Activated CD4-positive, alpha-beta T cell treated with anti-CD3 and anti-CD28 coated beads, Interleukin-2, amount 50 U/mL, for 1 hour (primary cell): ENCODE measurements at regions not wholly inside any gene's neighbourhood (a gene's known extent, or its start where the extent isn't known, plus 50 kb on each side); places are given as distances from the start of the nearest gene placed in this dataset.
"Not testable (repeated sequence)": the region's sequence is repeated elsewhere in the genome, so short reads cannot be mapped to it uniquely, and the experiment has no call there.

Experiments
- DNase-seq: peaks from one replicate; pipeline ENCODE4 v3.0.0-alpha.2; 2020

- DNase-seq, result no peak
These were observed 1735.9 kb upstream of the SEL1L start for GRCh38 chr14:83269583-83269982.

- no peak for DNase-seq
These were observed 1738.0 kb upstream of the SEL1L start for GRCh38 chr14:83271663-83272062.

- no peak for DNase-seq
These were observed 1747.1 kb upstream of the SEL1L start for GRCh38 chr14:83280719-83281118.

GRCh38 chr14:83282706-83283105 lies 1749.1 kb upstream of the SEL1L start:
- no peak for DNase-seq

- DNase-seq, result no peak
These were observed 1753.6 kb upstream of the SEL1L start for GRCh38 chr14:83287300-83287699.

- no peak for DNase-seq
These were observed 1755.7 kb upstream of the SEL1L start for GRCh38 chr14:83289390-83289789.

- no peak for DNase-seq
These were observed 1756.2 kb upstream of the SEL1L start for GRCh38 chr14:83289896-83290295.

- DNase-seq, result no peak
These were observed 1756.8 kb upstream of the SEL1L start for GRCh38 chr14:83290447-83290846.

GRCh38 chr14:83291714-83292113 lies 1758.1 kb upstream of the SEL1L start:
- DNase-seq, result no peak

GRCh38 chr14:83294941-83295340 lies 1761.3 kb upstream of the SEL1L start:
- DNase-seq, result no peak

GRCh38 chr14:83297361-83297760 lies 1763.7 kb upstream of the SEL1L start:
- no peak for DNase-seq

GRCh38 chr14:83298016-83298415 lies 1764.4 kb upstream of the SEL1L start:
- not testable (repeated sequence) for DNase-seq

- DNase-seq, result no peak
These were observed 1766.9 kb upstream of the SEL1L start for GRCh38 chr14:83300476-83301064.

GRCh38 chr14:83301791-83302190 lies 1768.1 kb upstream of the SEL1L start:
- no peak for DNase-seq

GRCh38 chr14:83309211-83309610 lies 1775.6 kb upstream of the SEL1L start:
- no peak for DNase-seq

- no peak for DNase-seq
These were observed 1776.2 kb upstream of the SEL1L start for GRCh38 chr14:83309833-83310232.

GRCh38 chr14:83312511-83312910 lies 1778.9 kb upstream of the SEL1L start:
- DNase-seq, result no peak

- no peak for DNase-seq
These were observed 1781.1 kb upstream of the SEL1L start for GRCh38 chr14:83314764-83315163.

- DNase-seq, result no peak
These were observed 1782.7 kb upstream of the SEL1L start for GRCh38 chr14:83316356-83316755.

- no peak for DNase-seq
These were observed 1787.2 kb upstream of the SEL1L start for GRCh38 chr14:83320837-83321236.

- DNase-seq, result no peak
These were observed 1797.9 kb upstream of the SEL1L start for GRCh38 chr14:83331513-83331912.

- no peak for DNase-seq
These were observed 1808.9 kb upstream of the SEL1L start for GRCh38 chr14:83342590-83342989.

GRCh38 chr14:83347874-83348273 lies 1814.2 kb upstream of the SEL1L start:
- no peak for DNase-seq

- DNase-seq, result no peak
These were observed 1822.0 kb upstream of the SEL1L start for GRCh38 chr14:83355609-83356008.

- DNase-seq, result no peak
These were observed 1822.4 kb upstream of the SEL1L start for GRCh38 chr14:83356080-83356479.

GRCh38 chr14:83372271-83372670 lies 1838.6 kb upstream of the SEL1L start:
- DNase-seq, result no peak
